ENCODE measurements at regions not wholly inside any gene's neighbourhood (a gene's known extent, or its start where the extent isn't known, plus 50 kb on each side); places are given as distances from the start of the nearest gene placed in this dataset.

- Histone ChIP-seq H3K79me2 (replicated peaks; ENCODE audit: insufficient read depth, low read length) (no peaks in the 10 kb centered on the region), H3K9me2 (ENCODE audit: insufficient read depth, low read length) (no peaks in the 10 kb centered on the region), H2AFZ (ENCODE audit: low read depth, low read length) (no peak overlapping the region), H3K9ac (ENCODE audit: low read length) (no peak overlapping the region), H3K27ac (ENCODE audit: low read length) (no peak overlapping the region), H3K4me3 (ENCODE audit: low read length) (no peak overlapping the region), H3K36me3 (ENCODE audit: insufficient read depth, low read length) (no peaks in the 10 kb centered on the region), H4K20me1 (ENCODE audit: insufficient read depth) (no peaks in the 10 kb centered on the region), H3K27me3 (ENCODE audit: insufficient read depth, low read depth, low read length) (no peaks in the 10 kb centered on the region), H3K4me2 (ENCODE audit: low read length) (no peak overlapping the region), H3F3A (ENCODE audit: insufficient read depth, low read length, poor library complexity, severe bottlenecking) (no peaks in the 10 kb centered on the region), H3K9me3 (ENCODE audit: low read length) (no peaks in the 10 kb centered on the region)
- TF ChIP-seq MXI1 (conservative IDR thresholded peaks at IDR 0.05; ENCODE audit: poor library complexity, severe bottlenecking): no peak
- no peak for TF ChIP-seq TAF1 (IDR thresholded peaks at IDR 0.05; ENCODE audit: low read depth)
- TF ChIP-seq EZH2 (IDR thresholded peaks at IDR 0.05; ENCODE audit: borderline replicate concordance, insufficient read depth, low read length, poor library complexity, severe bottlenecking): no peak
- TF ChIP-seq EP300 (conservative IDR thresholded peaks at IDR 0.05; ENCODE audit: poor library complexity, severe bottlenecking): no peak
- TF ChIP-seq SMC3 (conservative IDR thresholded peaks at IDR 0.05; ENCODE audit: poor library complexity): no peak
- no peak for TF ChIP-seq POLR2AphosphoS5 (IDR thresholded peaks at IDR 0.05)
- no peak for TF ChIP-seq CTCF (IDR thresholded peaks at IDR 0.05; ENCODE audit: poor library complexity, severe bottlenecking)
- TF ChIP-seq RAD21 (conservative IDR thresholded peaks at IDR 0.05): no peak
- no peak for TF ChIP-seq REST (IDR thresholded peaks at IDR 0.05; ENCODE audit: borderline replicate concordance)
These were observed 450.6 kb upstream of the TGFBR2 start for GRCh38 chr3:30155755-30156154.

GRCh38 chr3:30156586-30157498 is 449.6 kb upstream of the TGFBR2 start:
- Histone ChIP-seq H4K20me1 (ENCODE audit: insufficient read depth) (no peaks in the 10 kb centered on the region), H3K4me3 (ENCODE audit: low read length) (no peak overlapping the region), H3K9me2 (ENCODE audit: insufficient read depth, low read length) (no peaks in the 10 kb centered on the region), H3K27ac (ENCODE audit: low read length) (no peak overlapping the region), H3K36me3 (ENCODE audit: insufficient read depth, low read length) (no peaks in the 10 kb centered on the region), H3K79me2 (replicated peaks; ENCODE audit: insufficient read depth, low read length) (no peaks in the 10 kb centered on the region), H3K9ac (ENCODE audit: low read length) (no peak overlapping the region), H3K4me2 (ENCODE audit: low read length) (no peak overlapping the region), H3K9me3 (ENCODE audit: low read length) (no peaks in the 10 kb centered on the region), H3K27me3 (ENCODE audit: insufficient read depth, low read depth, low read length) (no peaks in the 10 kb centered on the region), H3F3A (ENCODE audit: insufficient read depth, low read length, poor library complexity, severe bottlenecking) (no peaks in the 10 kb centered on the region), H2AFZ (ENCODE audit: low read depth, low read length) (no peak overlapping the region)
- no peak for TF ChIP-seq CTCF (IDR thresholded peaks at IDR 0.05; ENCODE audit: poor library complexity, severe bottlenecking)
- no peak for TF ChIP-seq MXI1 (conservative IDR thresholded peaks at IDR 0.05; ENCODE audit: poor library complexity, severe bottlenecking)
- no peak for TF ChIP-seq SMC3 (conservative IDR thresholded peaks at IDR 0.05; ENCODE audit: poor library complexity)
- TF ChIP-seq EZH2 (IDR thresholded peaks at IDR 0.05; ENCODE audit: borderline replicate concordance, insufficient read depth, low read length, poor library complexity, severe bottlenecking): no peak
- TF ChIP-seq REST (IDR thresholded peaks at IDR 0.05; ENCODE audit: borderline replicate concordance): no peak
- TF ChIP-seq RAD21 (conservative IDR thresholded peaks at IDR 0.05): no peak
- no peak for TF ChIP-seq TAF1 (IDR thresholded peaks at IDR 0.05; ENCODE audit: low read depth)
- no peak for TF ChIP-seq POLR2AphosphoS5 (IDR thresholded peaks at IDR 0.05)

Measured in neural cell (in vitro differentiated cells).